Suprapubic skin (tissue), 4 donors: ENCODE measurements at regions not wholly inside any gene's neighbourhood (a gene's known extent, or its start where the extent isn't known, plus 50 kb on each side); places are given as distances from the start of the nearest gene placed in this dataset.

Experiments used
- CTCF ChIP-seq, 2 donors: fragments of 200-600 bp in 1 of 2; fragments of 450-650 bp in 1 of 2; sonication (generic) in 1 of 2; IDR thresholded peaks; one replicate each; pipeline ENCODE4 v1.5.1; 2016 to 2019; ENCODE audit warnings: antibody characterized with exemption in 2 of 2, mild to moderate bottlenecking in 1 of 2, moderate library complexity in 1 of 2
- POLR2A ChIP-seq, 2 donors: fragments of 450-650 bp; IDR thresholded peaks; one replicate each; pipeline ENCODE4 v1.6.1; 2017; ENCODE audit warnings: antibody characterized with exemption in 2 of 2, mild to moderate bottlenecking in 2 of 2, moderate library complexity in 2 of 2
- POLR2AphosphoS5 ChIP-seq, 3 donors: sonication (generic); formaldehyde crosslinking; IDR thresholded peaks; one replicate each; pipeline ENCODE4 v1.6.1; 2017; ENCODE audit warnings: antibody characterized with exemption in 3 of 3

- TF ChIP-seq CTCF (IDR thresholded peaks at IDR 0.05) (no peak), POLR2A (IDR thresholded peaks at IDR 0.05) (no peak), POLR2AphosphoS5 (IDR thresholded peaks at IDR 0.05) (no peak)
These were observed 80.0 kb downstream of the BLID start for GRCh38 chr11:122036018-122036417.
